Mucosa of descending colon (tissue), 3 donors: ENCODE measurements at regions not wholly inside any gene's neighbourhood (a gene's known extent, or its start where the extent isn't known, plus 50 kb on each side); places are given as distances from the start of the nearest gene placed in this dataset.

Source experiments
- ATAC-seq: fragments of 200-7000 bp; cut with Tn5 transposase; one replicate; pipeline ENCODE4 v1.9.1; 2020; ENCODE audit warnings: mild to moderate bottlenecking, moderate library complexity
- DNase-seq, 3 donors: peaks; one replicate each; pipeline ENCODE4 v3.0.0-alpha.2; 2020
- H3K36me3 ChIP-seq: fragments of 200-600 bp; one replicate; pipeline ENCODE4 v1.8.0; 2021; ENCODE audit warnings: low read depth, mild to moderate bottlenecking
- H3K4me1 ChIP-seq: fragments of 200-600 bp; one replicate; pipeline ENCODE4 v1.8.0; 2021; ENCODE audit warnings: low read depth, mild to moderate bottlenecking
- H3K4me3 ChIP-seq: fragments of 200-600 bp; one replicate; pipeline ENCODE4 v1.8.0; 2021; ENCODE audit warnings: mild to moderate bottlenecking
- H3K9me3 ChIP-seq: fragments of 200-600 bp; one replicate; pipeline ENCODE4 v1.8.0; 2021; ENCODE audit warnings: mild to moderate bottlenecking
- intact Hi-C, 2 donors: fragments of 100-400 bp; cut with DNase I in 1 of 2; cut with micrococcal nuclease in 1 of 2; formaldehyde crosslinking; loops; one replicate each; pipeline versions ENCODE4 v1.11.0 to v1.11.1; 2022; cut with DNase I, micrococcal nuclease
- TF ChIP-seq, protein P1 (sequence below): fragments of 200-600 bp; IDR thresholded peaks from one replicate; pipeline ENCODE4 v1.8.0; 2022; ENCODE audit warnings: antibody characterized with exemption, mild to moderate bottlenecking
- donor health status: DM: no; HTN: no; CAD: no; lungs with moderate emphysema.
- donor health status: DM: no; HTN: no; CAD: no.
- donor health status: DM: no; HTN: yes; CAD: no.

DNA sequence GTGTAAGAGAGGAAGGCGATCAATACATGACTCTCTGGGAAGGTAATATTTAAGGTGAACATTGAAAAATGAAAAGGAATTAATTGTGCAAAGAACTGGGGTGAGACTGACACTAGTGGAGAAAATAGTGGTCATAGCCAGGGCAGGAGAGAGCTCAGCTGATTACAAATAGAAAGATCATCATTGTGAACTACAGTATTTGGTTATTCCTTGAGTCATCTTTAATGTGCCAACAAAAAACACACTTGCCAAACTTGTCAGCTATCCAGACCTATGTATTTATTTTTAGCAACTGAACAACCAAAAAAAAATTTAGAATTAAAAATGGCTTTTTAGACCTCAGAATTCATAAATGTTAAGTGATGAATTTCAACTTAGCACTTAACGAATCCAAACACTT lies 749.8 kb upstream of the CDH9 start:
- H3K4me1 ChIP-seq: no peaks in the 10 kb centered on the region
- intact Hi-C loops: no loop called here
- H3K36me3 ChIP-seq: no peaks in the 10 kb centered on the region
- no peak overlapping the region for H3K4me3 ChIP-seq
- peaks cover 23% of the 10 kb centered on the region for H3K9me3 ChIP-seq
- no peak for DNase-seq
- no peak for ATAC-seq
- TF ChIP-seq, protein P1, sequence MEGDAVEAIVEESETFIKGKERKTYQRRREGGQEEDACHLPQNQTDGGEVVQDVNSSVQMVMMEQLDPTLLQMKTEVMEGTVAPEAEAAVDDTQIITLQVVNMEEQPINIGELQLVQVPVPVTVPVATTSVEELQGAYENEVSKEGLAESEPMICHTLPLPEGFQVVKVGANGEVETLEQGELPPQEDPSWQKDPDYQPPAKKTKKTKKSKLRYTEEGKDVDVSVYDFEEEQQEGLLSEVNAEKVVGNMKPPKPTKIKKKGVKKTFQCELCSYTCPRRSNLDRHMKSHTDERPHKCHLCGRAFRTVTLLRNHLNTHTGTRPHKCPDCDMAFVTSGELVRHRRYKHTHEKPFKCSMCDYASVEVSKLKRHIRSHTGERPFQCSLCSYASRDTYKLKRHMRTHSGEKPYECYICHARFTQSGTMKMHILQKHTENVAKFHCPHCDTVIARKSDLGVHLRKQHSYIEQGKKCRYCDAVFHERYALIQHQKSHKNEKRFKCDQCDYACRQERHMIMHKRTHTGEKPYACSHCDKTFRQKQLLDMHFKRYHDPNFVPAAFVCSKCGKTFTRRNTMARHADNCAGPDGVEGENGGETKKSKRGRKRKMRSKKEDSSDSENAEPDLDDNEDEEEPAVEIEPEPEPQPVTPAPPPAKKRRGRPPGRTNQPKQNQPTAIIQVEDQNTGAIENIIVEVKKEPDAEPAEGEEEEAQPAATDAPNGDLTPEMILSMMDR: no peak

GRCh38 chr5:27784317-27784716 lies 745.9 kb upstream of the CDH9 start:
- Histone ChIP-seq H3K4me3 (no peak overlapping the region), H3K9me3 (peaks cover 32% of the 10 kb centered on the region), H3K36me3 (no peaks in the 10 kb centered on the region), H3K4me1 (no peaks in the 10 kb centered on the region)
- ATAC-seq (no peak), DNase-seq (no peak)
- TF ChIP-seq, protein P1: no peak
- intact Hi-C loops: no loop called here

GRCh38 chr5:27778121-27778520 lies 739.7 kb upstream of the CDH9 start:
- no peaks in the 10 kb centered on the region for H3K4me1 ChIP-seq
- no peaks in the 10 kb centered on the region for H3K36me3 ChIP-seq
- DNase-seq: no peak
- no peak overlapping the region for H3K4me3 ChIP-seq
- TF ChIP-seq, protein P1: no peak
- H3K9me3 ChIP-seq: peaks cover 24% of the 10 kb centered on the region
- ATAC-seq: no peak
- intact Hi-C loops: no loop called here

DNA sequence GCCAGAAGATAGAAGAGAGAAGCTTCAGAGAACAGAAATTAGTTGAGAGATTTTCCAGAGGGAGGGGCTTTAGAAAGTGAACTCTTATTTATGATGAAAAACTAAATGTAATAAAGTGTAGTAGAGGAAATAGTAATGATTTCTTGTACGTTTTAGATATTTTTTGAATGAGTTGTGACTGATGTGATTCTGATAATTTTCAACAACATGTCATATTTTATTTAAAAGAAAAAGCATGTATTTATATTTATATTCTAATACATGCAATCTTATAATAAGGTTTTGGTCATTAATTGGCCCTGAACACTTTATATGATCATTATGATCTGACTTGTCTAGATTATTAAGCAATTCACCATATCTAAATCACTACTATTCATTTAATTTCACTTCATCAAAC lies 735.2 kb upstream of the CDH9 start:
- DNase-seq (no peak), ATAC-seq (no peak)
- H3K4me3 ChIP-seq: no peak overlapping the region
- no peaks in the 10 kb centered on the region for H3K36me3 ChIP-seq
- H3K4me1 ChIP-seq: no peaks in the 10 kb centered on the region
- intact Hi-C loops: no loop called here
- peaks cover 25% of the 10 kb centered on the region for H3K9me3 ChIP-seq
- TF ChIP-seq, protein P1: no peak

DNA sequence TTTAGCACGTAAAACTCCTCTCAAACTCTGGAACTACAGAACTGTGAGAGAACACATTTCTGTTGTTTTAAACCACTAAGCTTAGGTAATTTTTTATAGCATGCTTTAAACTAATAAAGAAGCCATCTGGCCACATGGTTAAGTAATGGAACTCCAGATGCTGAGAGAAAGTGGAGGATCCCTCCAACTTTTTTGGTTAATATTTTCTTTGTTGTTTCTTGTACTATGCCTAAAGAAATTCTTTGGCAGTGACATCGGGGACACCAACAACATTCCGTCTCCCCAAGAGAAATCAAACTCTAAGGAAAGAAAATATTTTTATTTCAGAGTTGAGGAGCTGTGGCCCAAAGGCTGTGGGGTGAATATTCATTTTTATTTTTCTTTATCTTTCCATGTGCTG lies 734.8 kb upstream of the CDH9 start:
- intact Hi-C loops: no loop called here
- ATAC-seq (no peak), DNase-seq (no peak)
- Histone ChIP-seq H3K36me3 (no peaks in the 10 kb centered on the region), H3K4me3 (no peak overlapping the region), H3K4me1 (no peaks in the 10 kb centered on the region), H3K9me3 (peaks cover 25% of the 10 kb centered on the region)
- TF ChIP-seq, protein P1: no peak

DNA sequence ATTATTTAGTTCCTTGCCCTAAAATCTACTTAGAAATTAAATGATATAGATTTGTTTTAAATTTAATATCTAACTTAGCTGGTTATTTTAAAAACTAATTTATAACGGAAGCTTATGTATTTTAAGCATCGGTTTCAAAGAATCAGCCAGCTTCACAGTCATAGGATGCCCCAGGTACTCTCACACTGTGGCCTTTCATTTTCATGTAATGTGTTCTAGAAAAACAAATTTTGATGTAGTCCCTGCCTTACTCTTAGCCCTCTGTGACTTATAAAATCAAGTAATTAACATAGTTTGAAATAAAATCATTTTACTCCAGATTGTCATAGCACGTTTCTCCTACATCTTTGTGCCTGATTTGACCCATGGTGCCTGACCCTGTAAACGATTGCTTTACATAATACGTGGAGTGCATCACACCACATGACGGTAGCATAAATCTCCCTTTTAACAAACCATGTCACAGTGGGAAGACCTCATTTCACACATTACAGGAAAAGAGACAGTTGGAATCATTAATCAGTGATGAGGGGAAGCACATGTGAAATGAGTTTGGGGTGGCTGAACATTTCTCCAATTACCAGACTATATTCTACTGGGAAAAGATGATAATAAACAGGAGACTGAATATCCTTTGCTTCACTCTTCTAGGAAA lies 731.5 kb upstream of the CDH9 start:
- DNase-seq (no peak), ATAC-seq (no peak)
- Histone ChIP-seq H3K4me1 (no peaks in the 10 kb centered on the region), H3K36me3 (no peaks in the 10 kb centered on the region), H3K9me3 (peaks cover 36% of the 10 kb centered on the region), H3K4me3 (no peak overlapping the region)
- intact Hi-C loops: no loop called here
- TF ChIP-seq, protein P1: no peak
